Esophagus muscularis mucosa (tissue), 4 donors: ENCODE measurements at regions not wholly inside any gene's neighbourhood (a gene's known extent, or its start where the extent isn't known, plus 50 kb on each side); places are given as distances from the start of the nearest gene placed in this dataset.

Source experiments
- DNase-seq: peaks from one replicate; pipeline ENCODE4 v3.0.0-alpha.2; 2017; ENCODE audit errors: extremely low spot score
- H3K27ac ChIP-seq, 4 donors: fragments of 200-600 bp; sonication (generic); replicated peaks in 1 of 4; 1 replicate in 3 of 4; 2 replicates in 1 of 4; pipeline ENCODE4 v1.5.1; 2016 to 2019; ENCODE audit warnings: mild to moderate bottlenecking in 1 of 4
- H3K27me3 ChIP-seq, 4 donors: fragments of 200-600 bp; sonication (generic); one replicate each; pipeline versions ENCODE4 v1.5.1 to v1.6.0; 2016 to 2019
- H3K36me3 ChIP-seq, 4 donors: fragments of 200-600 bp; sonication (generic); one replicate each; pipeline ENCODE4 v1.5.1; 2016 to 2019
- H3K4me1 ChIP-seq, 4 donors: fragments of 200-600 bp; sonication (generic); one replicate each; pipeline ENCODE4 v1.5.1; 2016 to 2019
- H3K4me3 ChIP-seq, 4 donors: fragments of 200-600 bp; sonication (generic); 1 replicate in 2 of 4; 2 replicates in 2 of 4; pipeline ENCODE4 v1.5.1; 2016 to 2019; ENCODE audit warnings: mild to moderate bottlenecking in 4 of 4, moderate library complexity in 1 of 4
- H3K9me3 ChIP-seq, 4 donors: fragments of 200-600 bp; sonication (generic); 1 replicate in 3 of 4; 2 replicates in 1 of 4; pipeline ENCODE4 v1.5.1; 2016 to 2019
- CTCF ChIP-seq, 3 experiments: fragments of 200-600 bp in 2 of 3; fragments of 450-650 bp in 1 of 3; sonication (generic) in 2 of 3; IDR thresholded peaks; one replicate each; pipeline ENCODE4 v1.5.1; 2017 to 2019; ENCODE audit warnings: antibody characterized with exemption in 3 of 3, mild to moderate bottlenecking in 2 of 3, moderate library complexity in 1 of 3
- EP300 ChIP-seq: sonication (generic); formaldehyde crosslinking; IDR thresholded peaks from one replicate; pipeline ENCODE4 v1.6.1; 2017; ENCODE audit warnings: antibody characterized with exemption
- POLR2A ChIP-seq: fragments of 450-650 bp; IDR thresholded peaks from one replicate; pipeline ENCODE4 v1.6.1; 2017; ENCODE audit warnings: antibody characterized with exemption, moderate library complexity, mild to moderate bottlenecking, low read depth
- POLR2AphosphoS5 ChIP-seq, 2 donors: sonication (generic); formaldehyde crosslinking; IDR thresholded peaks; one replicate each; pipeline ENCODE4 v1.6.1; 2017; ENCODE audit warnings: antibody characterized with exemption in 2 of 2
- intact Hi-C: fragments of 100-400 bp; cut with DNase I; formaldehyde crosslinking; loops from one replicate; pipeline ENCODE4 v1.15.1; 2023

GRCh38 chr17:52209507-52209906, 51.0 kb upstream of the CA10 start:
- Histone ChIP-seq H3K4me1 (no peaks in the 10 kb centered on the region), H3K27me3 (no peaks in the 10 kb centered on the region), H3K9me3 (no peaks in the 10 kb centered on the region), H3K27ac (no peak overlapping the region), H3K36me3 (no peaks in the 10 kb centered on the region), H3K4me3 (no peak overlapping the region)
- DNase-seq, result no peak
- intact Hi-C loops, result no loop called here
- no peak for TF ChIP-seq POLR2AphosphoS5 (IDR thresholded peaks at IDR 0.05)
- TF ChIP-seq CTCF (IDR thresholded peaks at IDR 0.05), result no peak
- no peak for TF ChIP-seq POLR2A
- TF ChIP-seq EP300, result no peak
